Fibroblast of upper back skin (primary cell): ENCODE measurements at regions not wholly inside any gene's neighbourhood (a gene's known extent, or its start where the extent isn't known, plus 50 kb on each side); places are given as distances from the start of the nearest gene placed in this dataset.
"Not testable (repeated sequence)": the region's sequence is repeated elsewhere in the genome, so short reads cannot be mapped to it uniquely, and the experiment has no call there.

Experiments used
- DNase-seq: peaks from one replicate; pipeline ENCODE4 v3.0.0-alpha.2; 2013

GRCh38 chr6:131430531-131430930 is 142.5 kb upstream of the ARG1 start:
- no peak for DNase-seq

- DNase-seq: no peak
Observed at GRCh38 chr6:131431718-131432117, 141.3 kb upstream of the ARG1 start.

GRCh38 chr6:131433927-131434326 is 139.1 kb upstream of the ARG1 start:
- no peak for DNase-seq

GRCh38 chr6:131436358-131436757 is 136.7 kb upstream of the ARG1 start:
- no peak for DNase-seq

GRCh38 chr6:131443014-131443413 is 130.0 kb upstream of the ARG1 start:
- DNase-seq: no peak

- no peak for DNase-seq
Observed at GRCh38 chr6:131443514-131443913, 129.5 kb upstream of the ARG1 start.

GRCh38 chr6:131445356-131445755 is 127.7 kb upstream of the ARG1 start:
- DNase-seq: not testable (repeated sequence)

GRCh38 chr6:131450861-131451260 is 122.2 kb upstream of the ARG1 start:
- no peak for DNase-seq

- no peak for DNase-seq
Observed at GRCh38 chr6:131451321-131452144, 121.5 kb upstream of the ARG1 start.

- DNase-seq: no peak
Observed at GRCh38 chr6:131453803-131454202, 119.2 kb upstream of the ARG1 start.

- no peak for DNase-seq
Observed at GRCh38 chr6:131456565-131456964, 116.5 kb upstream of the ARG1 start.

GRCh38 chr6:131459005-131459404 is 114.0 kb upstream of the ARG1 start:
- no peak for DNase-seq

GRCh38 chr6:131460614-131461000 is 112.4 kb upstream of the ARG1 start:
- no peak for DNase-seq

- DNase-seq: no peak
Observed at GRCh38 chr6:131469130-131469529, 103.9 kb upstream of the ARG1 start.

- no peak for DNase-seq
Observed at GRCh38 chr6:131470534-131470933, 102.5 kb upstream of the ARG1 start.

- no peak for DNase-seq
Observed at GRCh38 chr6:131471331-131471730, 101.7 kb upstream of the ARG1 start.

- DNase-seq: not testable (repeated sequence)
Observed at GRCh38 chr6:131473303-131473702, 99.7 kb upstream of the ARG1 start.

GRCh38 chr6:131476362-131476761 is 96.7 kb upstream of the ARG1 start:
- DNase-seq: no peak

- DNase-seq: not testable (repeated sequence)
Observed at GRCh38 chr6:131478740-131479211, 94.2 kb upstream of the ARG1 start.

GRCh38 chr6:131486608-131487007 is 86.4 kb upstream of the ARG1 start:
- DNase-seq: no peak

- DNase-seq: no peak
Observed at GRCh38 chr6:131488780-131489179, 84.2 kb upstream of the ARG1 start.

GRCh38 chr6:131490441-131490840 is 82.6 kb upstream of the ARG1 start:
- DNase-seq: no peak

GRCh38 chr6:131492932-131493573 is 80.0 kb upstream of the ARG1 start:
- no peak for DNase-seq

GRCh38 chr6:131504387-131504786 is 68.6 kb upstream of the ARG1 start:
- DNase-seq: not testable (repeated sequence)
